Upper lobe of left lung (tissue), 4 donors: ENCODE measurements at regions not wholly inside any gene's neighbourhood (a gene's known extent, or its start where the extent isn't known, plus 50 kb on each side); places are given as distances from the start of the nearest gene placed in this dataset.

ENCODE experiments used
- CTCF ChIP-seq, 6 experiments: fragments of 450-650 bp in 4 of 6; fragments of 200-600 bp in 2 of 6; sonication (generic) in 2 of 6; IDR thresholded peaks; one replicate each; pipeline ENCODE4 v1.5.1; 2016 to 2019; ENCODE audit warnings: antibody characterized with exemption in 6 of 6
- EP300 ChIP-seq, 4 donors: sonication (generic); formaldehyde crosslinking; IDR thresholded peaks; one replicate each; pipeline ENCODE4 v1.5.1; 2017; ENCODE audit warnings: antibody characterized with exemption in 4 of 4, control low read depth in 2 of 4
- POLR2AphosphoS5 ChIP-seq, 2 donors: sonication (generic); formaldehyde crosslinking; IDR thresholded peaks; one replicate each; pipeline ENCODE4 v1.5.1; 2017; ENCODE audit warnings: antibody characterized with exemption in 2 of 2

- TF ChIP-seq CTCF (IDR thresholded peaks at IDR 0.05) (no peak), POLR2AphosphoS5 (IDR thresholded peaks at IDR 0.05) (no peak), EP300 (IDR thresholded peaks at IDR 0.05) (no peak)
Observed at GRCh38 chr7:26556061-26556881, 264.6 kb downstream of the SNX10 start.
